Activated T-cell treated with anti-CD3 and anti-CD28 coated beads for 1 hour (primary cell): ENCODE measurements at regions not wholly inside any gene's neighbourhood (a gene's known extent, or its start where the extent isn't known, plus 50 kb on each side); places are given as distances from the start of the nearest gene placed in this dataset.

Experiments used
- DNase-seq: peaks from one replicate; pipeline ENCODE4 v3.0.0-alpha.2; 2020; ENCODE audit warnings: low read depth

DNA sequence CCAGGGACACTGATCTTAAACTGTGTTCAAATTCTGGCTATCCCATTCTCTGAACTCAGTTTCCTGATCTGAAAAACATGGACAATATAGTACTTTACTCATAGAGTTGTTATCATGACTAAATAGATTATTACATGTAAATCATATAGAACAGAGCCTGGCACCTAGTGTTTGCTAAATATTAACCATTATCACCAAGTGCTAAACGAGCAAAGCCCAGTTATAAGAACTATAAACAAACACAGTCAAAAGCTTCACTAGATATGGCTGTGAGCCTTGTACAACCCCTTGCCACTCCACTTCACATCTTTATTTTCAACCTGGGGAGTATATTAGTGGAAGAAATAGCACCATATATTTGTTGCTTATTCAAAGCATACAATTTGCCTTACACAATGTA lies 338.9 kb upstream of the CADM1 start:
- no peak for DNase-seq

DNA sequence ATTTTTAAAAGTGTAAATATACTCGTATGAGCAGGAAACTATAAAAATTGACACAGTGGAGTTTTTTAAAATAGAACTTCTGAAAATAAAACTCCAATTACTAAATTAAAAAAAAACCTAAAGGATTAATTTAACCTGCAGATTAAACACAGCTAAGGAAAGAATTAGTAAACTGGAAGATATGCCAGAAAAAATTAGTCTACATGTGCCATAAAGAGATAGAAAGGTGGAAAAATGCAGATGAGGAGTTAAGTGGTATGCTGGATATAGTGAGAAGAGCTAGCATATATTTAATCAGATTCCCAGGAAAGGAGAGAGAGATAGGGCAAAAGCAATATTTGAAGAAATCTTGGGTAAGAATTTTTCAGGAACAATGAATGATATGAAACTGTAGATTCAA lies 315.8 kb upstream of the CADM1 start:
- no peak for DNase-seq

GRCh38 chr11:115819014-115819413 lies 314.8 kb upstream of the CADM1 start:
- no peak for DNase-seq

- no peak for DNase-seq
Measured at GRCh38 chr11:115817844-115818468, 313.7 kb upstream of the CADM1 start.

DNA sequence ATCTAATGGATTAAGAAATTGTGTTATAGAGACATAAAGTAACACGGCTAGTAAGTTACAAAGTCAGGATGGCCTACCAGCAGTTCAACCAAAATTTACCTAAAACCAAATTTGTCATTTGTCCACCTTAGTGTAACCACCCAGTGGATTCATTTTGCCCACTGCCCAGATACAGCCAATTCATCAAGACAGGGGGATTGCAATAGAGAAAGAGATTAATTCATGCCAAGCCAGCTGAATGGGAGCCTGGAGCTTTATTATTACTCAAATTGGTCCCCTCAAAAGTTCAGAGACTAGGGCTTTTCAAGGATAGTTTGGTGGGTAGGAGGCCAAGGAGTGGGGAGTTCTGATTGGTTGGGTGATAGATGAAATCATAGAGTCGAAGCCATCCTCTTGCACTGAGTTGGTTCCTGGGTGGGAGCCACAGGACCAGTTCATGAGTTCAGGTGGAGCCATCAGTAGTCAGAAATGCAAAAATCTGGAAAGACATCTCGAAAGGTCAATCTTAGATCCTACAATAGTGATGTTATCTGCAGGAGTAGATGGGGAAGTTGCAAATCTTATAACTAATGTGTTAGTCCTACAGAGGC lies 304.2 kb upstream of the CADM1 start:
- no peak for DNase-seq

DNA sequence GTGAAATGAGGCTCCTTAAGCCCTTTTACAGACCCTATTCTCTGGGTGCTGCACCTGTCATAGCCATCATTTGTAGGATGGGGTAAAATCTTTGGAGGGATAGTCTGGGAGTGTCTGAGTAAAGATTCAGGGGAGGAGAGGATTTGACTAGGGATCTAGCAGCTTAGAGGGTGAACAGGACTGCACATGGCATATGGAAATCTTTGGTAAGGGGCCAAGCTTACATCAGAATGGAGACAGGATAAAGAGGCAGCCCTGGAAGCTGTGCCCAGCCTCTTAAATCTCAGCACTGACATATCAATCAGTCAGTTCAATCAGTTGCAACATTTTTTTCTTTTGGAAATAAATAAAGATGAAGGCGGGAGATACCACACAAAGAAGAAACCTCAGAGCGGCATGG lies 301.8 kb upstream of the CADM1 start:
- no peak for DNase-seq

GRCh38 chr11:115803073-115803740 lies 299.0 kb upstream of the CADM1 start:
- DNase-seq = no peak

- no peak for DNase-seq
Measured at GRCh38 chr11:115802641-115803040, 298.4 kb upstream of the CADM1 start.

GRCh38 chr11:115792903-115793302 lies 288.7 kb upstream of the CADM1 start:
- no peak for DNase-seq

- DNase-seq = no peak
Measured at GRCh38 chr11:115787302-115787701, 283.1 kb upstream of the CADM1 start.

DNA sequence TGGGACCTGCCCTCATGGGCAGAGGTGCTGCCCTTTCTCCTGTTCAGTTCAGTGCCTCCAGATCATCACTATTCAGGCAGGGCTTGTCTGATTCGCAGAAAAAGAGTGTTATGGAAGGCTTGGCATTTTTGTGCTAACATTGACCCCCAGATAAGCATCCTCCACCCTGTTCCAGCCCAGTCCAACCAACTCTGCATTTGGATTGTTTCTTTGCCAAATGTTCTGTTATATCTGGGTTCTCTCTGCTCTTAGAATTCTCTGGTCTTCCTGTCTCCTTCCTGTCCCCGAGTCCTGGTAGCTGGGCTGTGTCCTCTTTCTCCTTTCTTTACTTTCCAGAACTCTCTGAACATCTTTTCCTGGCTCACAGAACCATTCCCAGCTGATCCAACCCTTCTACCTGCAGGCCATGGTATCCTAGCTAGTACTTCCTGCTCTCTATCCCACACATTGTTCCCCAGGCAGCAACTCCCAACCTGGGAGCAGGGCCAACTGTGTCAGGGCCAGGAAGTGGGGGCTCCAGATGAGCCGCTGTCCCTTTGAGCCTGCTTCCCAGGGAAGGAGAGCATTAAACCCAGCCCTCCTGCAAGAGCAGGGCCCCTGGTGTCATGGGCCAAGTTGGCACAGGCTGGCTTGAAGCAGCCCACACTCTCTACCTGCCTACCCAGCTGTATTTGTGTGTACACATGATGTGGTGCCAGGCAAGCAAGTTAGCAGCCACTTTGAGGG lies 280.7 kb upstream of the CADM1 start:
- DNase-seq = no peak

DNA sequence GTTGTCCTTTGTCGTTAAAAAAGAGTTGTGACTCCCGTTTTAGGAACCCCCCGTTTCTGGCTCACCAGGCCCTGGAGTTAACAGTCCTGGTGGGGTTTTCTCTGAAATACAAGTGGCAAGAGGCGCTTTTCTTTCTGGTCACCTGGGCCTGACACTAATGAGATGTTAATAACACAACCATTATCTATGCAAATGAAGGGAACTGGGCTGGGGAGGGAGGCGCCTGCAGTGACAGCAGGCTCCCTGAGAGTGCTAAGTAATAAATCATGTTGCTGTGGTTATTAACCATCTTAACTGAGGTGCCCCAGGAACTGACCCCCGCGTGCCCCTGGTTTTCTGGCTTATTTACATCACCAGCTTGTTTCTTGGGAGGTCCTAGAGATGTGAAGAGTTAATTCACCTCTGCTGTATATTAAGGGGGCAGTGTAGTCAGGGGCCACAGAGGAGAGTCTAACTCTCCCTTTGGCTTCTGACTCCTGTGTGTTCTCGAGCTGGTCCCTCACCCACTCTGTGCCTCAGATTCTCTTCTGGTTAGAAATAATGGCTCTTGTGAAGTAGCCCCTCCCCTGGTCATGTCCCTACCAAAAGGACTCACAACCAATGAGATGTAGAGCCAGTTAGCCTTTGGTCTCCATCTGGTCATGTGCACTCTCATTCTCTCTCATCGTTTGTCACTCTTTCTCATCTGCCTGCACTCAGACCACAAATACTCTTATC lies 276.6 kb upstream of the CADM1 start:
- DNase-seq = no peak

- no peak for DNase-seq
Measured at GRCh38 chr11:115778928-115779650, 274.9 kb upstream of the CADM1 start.

DNA sequence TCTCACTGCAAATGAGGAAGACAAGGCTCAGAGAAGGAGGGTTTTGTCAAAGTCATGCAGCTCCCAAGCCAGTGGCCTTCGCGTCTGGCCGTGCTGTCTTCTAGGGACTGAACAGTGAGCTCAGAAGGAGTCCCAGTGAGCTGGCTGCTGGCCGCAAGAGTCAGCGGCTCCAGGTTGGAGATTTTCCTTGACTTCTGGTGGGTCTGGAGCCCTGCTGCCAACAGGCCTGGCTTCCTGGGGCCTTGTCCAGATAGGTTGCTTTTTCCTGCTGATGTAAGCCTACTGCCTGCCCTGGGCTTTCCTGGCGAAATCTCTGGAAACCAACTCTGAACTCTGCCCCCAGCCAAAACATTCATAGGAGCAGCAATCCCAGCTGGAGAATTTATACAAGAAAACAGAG lies 272.7 kb upstream of the CADM1 start:
- DNase-seq = no peak

GRCh38 chr11:115775846-115776245 lies 271.6 kb upstream of the CADM1 start:
- no peak for DNase-seq

GRCh38 chr11:115774756-115775155 lies 270.5 kb upstream of the CADM1 start:
- DNase-seq = no peak

DNA sequence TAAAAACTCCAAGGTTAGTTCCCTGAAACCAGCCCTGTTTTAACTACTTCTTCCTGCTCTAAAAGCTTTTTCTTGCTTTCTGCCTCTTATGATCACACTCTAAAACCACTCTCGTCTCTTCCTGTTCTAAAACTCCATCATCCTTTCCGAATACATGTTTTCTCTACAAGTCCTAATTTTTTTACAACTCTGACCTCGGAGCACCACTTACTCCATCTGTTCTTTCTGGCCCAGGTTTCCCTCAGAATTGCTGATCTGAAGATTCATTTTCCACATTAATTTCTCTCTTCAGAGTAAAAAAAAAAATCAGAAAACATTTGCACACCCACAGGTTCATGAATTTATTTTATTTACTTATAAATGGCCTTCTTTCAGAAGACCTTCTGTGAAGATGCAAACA lies 265.7 kb upstream of the CADM1 start:
- no peak for DNase-seq

GRCh38 chr11:115767883-115768282 lies 263.7 kb upstream of the CADM1 start:
- DNase-seq = no peak

DNA sequence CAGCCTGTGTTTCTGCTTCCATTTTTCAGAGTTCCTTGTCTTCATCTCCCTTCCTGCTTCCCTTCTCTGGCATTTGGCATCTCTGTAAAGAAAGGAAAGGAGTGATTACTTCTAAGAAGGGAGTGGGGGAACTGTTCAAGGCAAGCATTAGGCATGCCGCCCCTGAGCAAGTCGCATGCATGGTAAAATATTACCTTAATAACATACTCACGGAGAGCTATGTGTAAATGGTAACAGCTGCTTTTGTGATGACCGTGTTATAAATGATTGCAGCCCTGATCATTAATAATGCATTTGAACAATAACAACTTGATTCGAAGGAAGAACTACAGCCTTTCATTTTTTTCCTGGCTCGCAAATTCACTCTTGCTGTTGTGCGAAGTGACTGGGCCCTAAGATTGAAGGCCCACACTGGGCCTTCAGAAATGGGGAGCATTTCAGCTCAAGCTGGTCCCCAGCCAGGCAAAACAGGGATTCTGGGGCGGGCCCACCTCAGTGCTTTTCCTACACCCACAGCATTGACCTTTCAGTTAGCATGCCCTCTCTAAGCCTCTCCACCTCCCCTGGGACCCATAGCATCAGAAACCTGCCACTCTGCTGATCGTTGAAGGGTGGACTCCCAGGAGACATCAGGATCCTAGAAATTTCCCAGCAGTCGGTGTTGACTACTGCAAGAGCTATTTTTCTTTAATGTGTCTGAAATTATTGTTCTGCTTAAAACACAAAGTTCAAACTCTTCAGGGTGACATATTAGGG lies 263.0 kb upstream of the CADM1 start:
- no peak for DNase-seq

DNA sequence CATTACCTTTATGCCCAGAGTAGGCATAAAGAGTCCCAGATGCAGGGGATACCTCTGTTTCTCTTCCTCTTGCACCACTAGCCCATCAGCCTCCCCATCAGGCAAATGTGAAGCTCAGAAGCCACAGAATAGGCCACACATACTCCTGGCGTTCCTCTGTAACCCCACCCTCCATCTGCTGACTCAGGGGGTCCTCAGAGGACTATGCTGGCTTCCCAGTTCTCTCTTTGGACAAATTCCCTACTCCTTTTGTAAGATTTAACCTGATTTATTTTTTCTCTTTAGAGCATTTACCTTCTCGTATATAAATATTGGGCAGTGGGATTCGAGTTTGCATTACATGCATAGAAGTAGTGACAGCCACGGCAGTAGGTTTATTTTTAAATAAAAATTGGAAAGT lies 262.3 kb upstream of the CADM1 start:
- no peak for DNase-seq

DNA sequence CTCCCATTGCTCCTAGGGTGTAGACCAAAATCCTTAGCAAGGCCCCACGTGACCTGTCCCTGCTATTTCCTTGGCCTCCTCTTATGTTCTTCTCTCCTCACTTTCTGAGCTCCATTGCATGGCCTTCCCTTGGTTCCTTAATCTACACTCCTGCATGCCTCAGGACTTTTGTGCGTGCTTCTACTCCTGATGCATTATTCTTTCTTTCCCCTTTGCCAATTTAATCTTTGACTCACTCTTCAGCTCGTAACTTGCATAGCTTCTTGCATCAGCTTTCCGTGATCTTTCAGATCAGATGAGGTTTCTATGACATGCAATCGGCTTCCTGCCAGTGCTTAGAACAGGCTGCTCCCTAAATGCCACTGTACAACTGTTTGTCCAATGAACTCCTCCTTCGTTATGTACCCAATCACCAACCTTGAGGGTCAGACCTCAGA lies 261.6 kb upstream of the CADM1 start:
- DNase-seq = no peak
